SK-N-SH (cell line): ENCODE measurements at regions not wholly inside any gene's neighbourhood (a gene's known extent, or its start where the extent isn't known, plus 50 kb on each side); places are given as distances from the start of the nearest gene placed in this dataset.

ENCODE experiments used
- CTCF ChIA-PET: fragments of 300-600, 350-600 bp; formaldehyde crosslinking; extraction: SDS; loops from one replicate; lab custom pipeline; 2021; lab: Yijun Ruan, JAX
- POLR2A ChIA-PET: fragments of 350-600 bp; sonication (Branson Sonifier 250); formaldehyde crosslinking; extraction: SDS; loops from one replicate; lab custom pipeline; 2020; ENCODE audit warnings: antibody characterized with exemption, inconsistent platforms; lab: Yijun Ruan, JAX
- DNase-seq: peaks from one replicate; pipeline ENCODE4 v3.0.0; 2012
- H2AFZ ChIP-seq: fragments of 200-600 bp; sonication (generic); 2 replicates; pipeline ENCODE4 v1.8.1; 2016; ENCODE audit warnings: antibody characterized with exemption, mild to moderate bottlenecking, low read depth
- H3F3A ChIP-seq: fragments of 200-600 bp; sonication (generic); replicated peaks from 2 replicates; pipeline ENCODE3; 2016; ENCODE audit warnings: antibody characterized with exemption, mild to moderate bottlenecking; ENCODE audit not compliant: insufficient read depth
- H3K27ac ChIP-seq, 2 experiments: fragments of 200-500 bp in 1 of 2; fragments of 200-600 bp in 1 of 2; sonication (Bioruptor generic) in 1 of 2; sonication (generic), shearing (Covaris generic) in 1 of 2; 2 replicates each; pipeline versions ENCODE4 v1.5.1 to v1.6.1; 2014 to 2016; ENCODE audit warnings: low read depth in 2 of 2, inconsistent platforms in 1 of 2, low read length in 1 of 2, mild to moderate bottlenecking in 1 of 2, mixed read lengths in 1 of 2
- H3K27me3 ChIP-seq: fragments of 200-600 bp; sonication (generic), shearing (Covaris generic); 2 replicates; pipeline ENCODE4 v1.6.1; 2016; ENCODE audit warnings: mixed run types; ENCODE audit not compliant: insufficient read depth
- H3K36me3 ChIP-seq, 2 experiments: fragments of 200-500 bp in 1 of 2; fragments of 200-600 bp in 1 of 2; sonication (Bioruptor generic) in 1 of 2; sonication (generic) in 1 of 2; replicated peaks in 1 of 2; 2 replicates each; pipeline versions ENCODE3 to v1.5.1; 2014 to 2016; ENCODE audit warnings: low read length in 1 of 2, mild to moderate bottlenecking in 1 of 2; ENCODE audit not compliant: insufficient read depth in 2 of 2, control insufficient read depth in 1 of 2
- H3K4me1 ChIP-seq, 2 experiments: fragments of 200-500 bp in 1 of 2; fragments of 200-600 bp in 1 of 2; sonication (Bioruptor generic) in 1 of 2; sonication (generic), shearing (Covaris generic) in 1 of 2; 2 replicates each; pipeline versions ENCODE4 v1.5.1 to v1.6.1; 2014 to 2016; ENCODE audit warnings: low read depth in 1 of 2, low read length in 1 of 2, mixed run types in 1 of 2; ENCODE audit not compliant: insufficient read depth in 2 of 2, control insufficient read depth in 1 of 2
- H3K4me2 ChIP-seq: fragments of 200-600 bp; sonication (generic), shearing (Covaris generic); 2 replicates; pipeline ENCODE4 v1.6.1; 2017; ENCODE audit warnings: mixed run types
- H3K4me3 ChIP-seq, 2 experiments: fragments of 200-500 bp in 1 of 2; fragments of 200-600 bp in 1 of 2; sonication (Bioruptor generic) in 1 of 2; sonication (generic), shearing (Covaris generic) in 1 of 2; 2 replicates each; pipeline versions ENCODE4 v1.5.1 to v1.8.1; 2014 to 2016; ENCODE audit warnings: low read depth in 2 of 2, inconsistent platforms in 1 of 2, low read length in 1 of 2, mild to moderate bottlenecking in 1 of 2, mixed read lengths in 1 of 2, moderate library complexity in 1 of 2
- H3K79me2 ChIP-seq: fragments of 200-600 bp; sonication (generic); 2 replicates; pipeline ENCODE4 v1.8.1; 2017; ENCODE audit warnings: mild to moderate bottlenecking; ENCODE audit not compliant: insufficient read depth
- H3K9ac ChIP-seq: fragments of 200-600 bp; sonication (generic); 2 replicates; pipeline ENCODE4 v1.6.1; 2017; ENCODE audit warnings: mixed run types
- H3K9me2 ChIP-seq: fragments of 200-600 bp; sonication (generic); 2 replicates; pipeline ENCODE4 v1.6.1; 2017; ENCODE audit warnings: mixed run types
- H3K9me3 ChIP-seq: fragments of 200-600 bp; sonication (generic); 2 replicates; pipeline ENCODE4 v1.6.1; 2017; ENCODE audit warnings: mixed run types, mild to moderate bottlenecking, moderate library complexity
- H4K20me1 ChIP-seq: fragments of 200-600 bp; sonication (generic); 2 replicates; pipeline ENCODE4 v1.6.1; 2017; ENCODE audit warnings: mild to moderate bottlenecking, mixed run types; ENCODE audit not compliant: insufficient read depth
- CHD2 ChIP-seq: fragments of 150-350 bp; IDR thresholded peaks from 2 replicates; pipeline ENCODE4 v1.6.1; 2018; ENCODE audit warnings: low read length; ENCODE audit not compliant: partially characterized antibody
- EP300 ChIP-seq, 2 experiments: IDR thresholded peaks; 2 replicates each; pipeline versions ENCODE4 v1.4.0 to v1.6.1; 2012; ENCODE audit warnings: borderline replicate concordance in 1 of 2, low read depth in 1 of 2, low read length in 1 of 2
- EZH2phosphoT487 ChIP-seq: fragments of 200-600 bp; sonication (generic); IDR thresholded peaks from 2 replicates; pipeline ENCODE4 v1.6.1; 2017; ENCODE audit warnings: low read depth, mixed run types, mild to moderate bottlenecking, antibody characterized with exemption, moderate library complexity, borderline replicate concordance
- FOSL2 ChIP-seq: IDR thresholded peaks from 2 replicates; pipeline ENCODE4 v1.4.0; 2012; ENCODE audit warnings: low read depth, mild to moderate bottlenecking, moderate library complexity, borderline replicate concordance
- FOXJ3 ChIP-seq: sonication (generic); formaldehyde crosslinking; IDR thresholded peaks from 2 replicates; pipeline ENCODE4 v1.5.1; 2020; ENCODE audit warnings: mild to moderate bottlenecking, missing genetic modification reagents
- FOXM1 ChIP-seq: IDR thresholded peaks from 2 replicates; pipeline ENCODE4 v1.4.0; 2012; ENCODE audit warnings: low read depth, mild to moderate bottlenecking
- GABPA ChIP-seq: IDR thresholded peaks from 2 replicates; pipeline ENCODE4 v1.4.0; 2012; ENCODE audit warnings: low read depth, mild to moderate bottlenecking
- MEF2A ChIP-seq: IDR thresholded peaks from 2 replicates; pipeline ENCODE4 v1.4.0; 2012; ENCODE audit warnings: low read depth, borderline replicate concordance
- NFIC ChIP-seq: IDR thresholded peaks from 2 replicates; pipeline ENCODE4 v1.4.0; 2012; ENCODE audit warnings: borderline replicate concordance
- RAD21 ChIP-seq: IDR thresholded peaks from 2 replicates; pipeline ENCODE4 v1.6.1; 2012; ENCODE audit warnings: mild to moderate bottlenecking, low read length
- REST ChIP-seq: IDR thresholded peaks from 2 replicates; pipeline ENCODE4 v1.6.1; 2012; ENCODE audit warnings: mild to moderate bottlenecking, low read depth, low read length, moderate library complexity
- SIN3A ChIP-seq: IDR thresholded peaks from 2 replicates; pipeline ENCODE4 v1.6.1; 2012; ENCODE audit warnings: low read depth, mild to moderate bottlenecking, low read length, moderate library complexity, borderline replicate concordance
- TAF1 ChIP-seq: IDR thresholded peaks from 2 replicates; pipeline ENCODE4 v1.6.1; 2012; ENCODE audit warnings: low read depth, mild to moderate bottlenecking, low read length, moderate library complexity, borderline replicate concordance
- TCF12 ChIP-seq: IDR thresholded peaks from 2 replicates; pipeline ENCODE4 v1.4.0; 2012
- YY1 ChIP-seq: IDR thresholded peaks from 2 replicates; pipeline ENCODE4 v1.4.0; 2012; ENCODE audit warnings: low read depth, mild to moderate bottlenecking
- WGBS: methylation state at CpG from one replicate; pipeline ENCODE4 v1.1.6; 2017; ENCODE audit warnings: low lambda C conversion rate; 5-methylcytosine and 5-hydroxymethylcytosine counted together
- TF ChIP-seq, protein P1 (sequence below): IDR thresholded peaks from 2 replicates; pipeline ENCODE4 v1.4.0; 2012; ENCODE audit warnings: low read depth, borderline replicate concordance

DNA sequence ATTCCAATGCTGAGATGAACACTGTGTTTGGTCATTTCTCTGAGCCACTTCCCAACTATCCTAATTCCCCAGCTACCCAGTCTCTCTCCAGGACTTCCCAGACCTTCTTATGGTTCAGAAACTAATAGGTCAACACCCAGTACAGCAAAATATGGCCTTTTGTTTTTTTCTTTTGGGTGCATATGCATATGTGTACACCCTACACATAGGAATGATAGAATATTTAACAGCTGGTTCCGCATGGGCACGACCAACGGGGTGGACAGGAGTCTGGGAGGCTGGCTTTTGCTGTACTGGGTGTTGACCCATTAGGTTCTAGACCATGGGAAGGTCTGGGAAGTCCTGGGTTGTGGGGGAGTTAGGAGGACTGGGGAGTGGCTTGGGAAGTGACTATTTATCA is 143.9 kb downstream of the MRPS6 start:
- H3K4me1 ChIP-seq = peaks cover 0 to 3% of the 10 kb centered on the region in 2 experiments; a peak in 1 of 4 replicates
- 68% methylated on average over 3 of the region's 3 CpGs for WGBS
- H3F3A ChIP-seq = no peaks in the 10 kb centered on the region
- no peaks in the 10 kb centered on the region for H3K9me2 ChIP-seq
- no peak overlapping the region for H2AFZ ChIP-seq
- no peak overlapping the region for H3K27ac ChIP-seq
- no peak overlapping the region for H3K9ac ChIP-seq
- H3K36me3 ChIP-seq = no peaks in the 10 kb centered on the region
- no peaks in the 10 kb centered on the region for H3K79me2 ChIP-seq
- no peaks in the 10 kb centered on the region for H4K20me1 ChIP-seq
- POLR2A ChIA-PET = no interaction called here
- no peaks in the 10 kb centered on the region for H3K9me3 ChIP-seq
- H3K4me2 ChIP-seq = no peak overlapping the region
- no peak for DNase-seq
- CTCF ChIA-PET = interaction anchor here (1.5 kb wide), 1 partner anchor 23 kb away, joined by 4 read pairs; no protein-coding TSS in a partner anchor
- TF ChIP-seq SIN3A = no peak
- TF ChIP-seq REST = no peak
- TF ChIP-seq FOXJ3 (CRISPR knock-in tag) = no peak
- no peak for TF ChIP-seq EZH2phosphoT487
- no peak for TF ChIP-seq FOSL2
- TF ChIP-seq EP300 (IDR thresholded peaks at IDR 0.05; ENCODE audit: borderline replicate concordance in 1 of 2, low read depth in 1 of 2, low read length in 1 of 2) = no peak
- TF ChIP-seq RAD21 = no peak
- no peak for TF ChIP-seq GABPA
- no peak for TF ChIP-seq TAF1
- TF ChIP-seq, protein P1, sequence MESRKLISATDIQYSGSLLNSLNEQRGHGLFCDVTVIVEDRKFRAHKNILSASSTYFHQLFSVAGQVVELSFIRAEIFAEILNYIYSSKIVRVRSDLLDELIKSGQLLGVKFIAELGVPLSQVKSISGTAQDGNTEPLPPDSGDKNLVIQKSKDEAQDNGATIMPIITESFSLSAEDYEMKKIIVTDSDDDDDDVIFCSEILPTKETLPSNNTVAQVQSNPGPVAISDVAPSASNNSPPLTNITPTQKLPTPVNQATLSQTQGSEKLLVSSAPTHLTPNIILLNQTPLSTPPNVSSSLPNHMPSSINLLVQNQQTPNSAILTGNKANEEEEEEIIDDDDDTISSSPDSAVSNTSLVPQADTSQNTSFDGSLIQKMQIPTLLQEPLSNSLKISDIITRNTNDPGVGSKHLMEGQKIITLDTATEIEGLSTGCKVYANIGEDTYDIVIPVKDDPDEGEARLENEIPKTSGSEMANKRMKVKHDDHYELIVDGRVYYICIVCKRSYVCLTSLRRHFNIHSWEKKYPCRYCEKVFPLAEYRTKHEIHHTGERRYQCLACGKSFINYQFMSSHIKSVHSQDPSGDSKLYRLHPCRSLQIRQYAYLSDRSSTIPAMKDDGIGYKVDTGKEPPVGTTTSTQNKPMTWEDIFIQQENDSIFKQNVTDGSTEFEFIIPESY = no peak
- TF ChIP-seq TCF12 = no peak
- TF ChIP-seq YY1 = no peak
- TF ChIP-seq NFIC = no peak
- no peak for TF ChIP-seq MEF2A
- no peak for TF ChIP-seq FOXM1
- TF ChIP-seq CHD2 = no peak
- H3K27me3 ChIP-seq = no peaks in the 10 kb centered on the region
- no peak overlapping the region for H3K4me3 ChIP-seq
